ENCODE measurements at regions not wholly inside any gene's neighbourhood (a gene's known extent, or its start where the extent isn't known, plus 50 kb on each side); places are given as distances from the start of the nearest gene placed in this dataset.

DNA sequence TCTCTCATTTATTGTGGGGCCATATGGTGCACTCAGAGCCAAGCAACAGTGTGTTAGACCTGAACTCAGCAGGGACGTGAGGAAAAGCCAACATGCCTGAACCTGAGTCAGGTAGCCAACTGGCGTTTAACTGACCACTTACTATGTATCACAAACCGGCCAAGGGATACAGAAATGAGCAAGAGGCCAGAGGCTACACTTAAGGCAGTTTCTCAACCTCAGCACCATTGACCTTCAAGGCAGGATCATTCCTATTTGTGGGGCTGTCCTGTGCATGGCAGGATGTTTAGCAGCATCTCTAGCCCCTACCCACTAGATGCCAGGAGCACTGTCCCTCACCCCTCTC lies 103.5 kb upstream of the NANOS1 start:
- TF ChIP-seq, protein P1, sequence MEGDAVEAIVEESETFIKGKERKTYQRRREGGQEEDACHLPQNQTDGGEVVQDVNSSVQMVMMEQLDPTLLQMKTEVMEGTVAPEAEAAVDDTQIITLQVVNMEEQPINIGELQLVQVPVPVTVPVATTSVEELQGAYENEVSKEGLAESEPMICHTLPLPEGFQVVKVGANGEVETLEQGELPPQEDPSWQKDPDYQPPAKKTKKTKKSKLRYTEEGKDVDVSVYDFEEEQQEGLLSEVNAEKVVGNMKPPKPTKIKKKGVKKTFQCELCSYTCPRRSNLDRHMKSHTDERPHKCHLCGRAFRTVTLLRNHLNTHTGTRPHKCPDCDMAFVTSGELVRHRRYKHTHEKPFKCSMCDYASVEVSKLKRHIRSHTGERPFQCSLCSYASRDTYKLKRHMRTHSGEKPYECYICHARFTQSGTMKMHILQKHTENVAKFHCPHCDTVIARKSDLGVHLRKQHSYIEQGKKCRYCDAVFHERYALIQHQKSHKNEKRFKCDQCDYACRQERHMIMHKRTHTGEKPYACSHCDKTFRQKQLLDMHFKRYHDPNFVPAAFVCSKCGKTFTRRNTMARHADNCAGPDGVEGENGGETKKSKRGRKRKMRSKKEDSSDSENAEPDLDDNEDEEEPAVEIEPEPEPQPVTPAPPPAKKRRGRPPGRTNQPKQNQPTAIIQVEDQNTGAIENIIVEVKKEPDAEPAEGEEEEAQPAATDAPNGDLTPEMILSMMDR (IDR thresholded peaks at IDR 0.05): no peak
- TF ChIP-seq, protein P2, sequence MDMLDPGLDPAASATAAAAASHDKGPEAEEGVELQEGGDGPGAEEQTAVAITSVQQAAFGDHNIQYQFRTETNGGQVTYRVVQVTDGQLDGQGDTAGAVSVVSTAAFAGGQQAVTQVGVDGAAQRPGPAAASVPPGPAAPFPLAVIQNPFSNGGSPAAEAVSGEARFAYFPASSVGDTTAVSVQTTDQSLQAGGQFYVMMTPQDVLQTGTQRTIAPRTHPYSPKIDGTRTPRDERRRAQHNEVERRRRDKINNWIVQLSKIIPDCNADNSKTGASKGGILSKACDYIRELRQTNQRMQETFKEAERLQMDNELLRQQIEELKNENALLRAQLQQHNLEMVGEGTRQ (IDR thresholded peaks at IDR 0.05): no peak
- TF ChIP-seq ZFP36 (IDR thresholded peaks at IDR 0.05; ENCODE audit: borderline replicate concordance, partially characterized antibody): no peak
- TF ChIP-seq EP300 (IDR thresholded peaks at IDR 0.05): no peak
